ENCODE measurements at regions not wholly inside any gene's neighbourhood (a gene's known extent, or its start where the extent isn't known, plus 50 kb on each side); places are given as distances from the start of the nearest gene placed in this dataset.

GRCh38 chr18:25650201-25650941 lies 298.4 kb upstream of the ZNF521 start:
- peak in 3 of 8 experiments; percentile 86 to 94 (median 89) for ATAC-seq (replicated peaks in 6 of 8)
- in situ Hi-C loops (cut with MboI; ENCODE audit: low pct_unique_long_range_greater_than_20kb in 2 of 9, low sequenced_read_pairs in 9 of 9, unreplicated experiment in 9 of 9) = no loop called here
- H3K4me3 ChIP-seq = no peak overlapping the region
- WGBS, 10 experiments = 0 to 100% (median 56%) methylated on average over 1 to 4 of the region's 4 CpGs; no CpG with 5 or more reads in 2 of the 10 experiments
- no peak overlapping the region for H3K27ac ChIP-seq
- no peaks in the 10 kb centered on the region for H3K4me1 ChIP-seq (replicated peaks in 1 of 2)

- no peak for ATAC-seq (replicated peaks in 6 of 8)
- Histone ChIP-seq H3K27ac (no peak overlapping the region), H3K4me3 (no peak overlapping the region), H3K4me1 (replicated peaks in 1 of 2) (no peaks in the 10 kb centered on the region)
- in situ Hi-C loops (cut with MboI; ENCODE audit: low pct_unique_long_range_greater_than_20kb in 2 of 9, low sequenced_read_pairs in 9 of 9, unreplicated experiment in 9 of 9) = no loop called here
Observed at GRCh38 chr18:25648716-25649260, 296.8 kb upstream of the ZNF521 start.

- in situ Hi-C loops (cut with MboI; ENCODE audit: low pct_unique_long_range_greater_than_20kb in 2 of 9, low sequenced_read_pairs in 9 of 9, unreplicated experiment in 9 of 9) = no loop called here
- WGBS, 10 experiments = 33 to 100% (median 86%) methylated on average over 1 to 3 of the region's 3 CpGs
Observed at GRCh38 chr18:25647404-25647803, 295.4 kb upstream of the ZNF521 start.

GRCh38 chr18:25646971-25647370 lies 295.0 kb upstream of the ZNF521 start:
- no peak overlapping the region for H3K27ac ChIP-seq
- in situ Hi-C loops (cut with MboI; ENCODE audit: low pct_unique_long_range_greater_than_20kb in 2 of 9, low sequenced_read_pairs in 9 of 9, unreplicated experiment in 9 of 9) = no loop called here
- no peak overlapping the region for H3K4me3 ChIP-seq
- no peak for ATAC-seq (replicated peaks in 6 of 8)
- H3K4me1 ChIP-seq (replicated peaks in 1 of 2) = no peaks in the 10 kb centered on the region

More at GRCh38 chr18:25647404-25647803, 295.4 kb upstream of the ZNF521 start:
- Histone ChIP-seq H3K27ac (no peak overlapping the region), H3K4me3 (no peak overlapping the region), H3K4me1 (replicated peaks in 1 of 2) (no peaks in the 10 kb centered on the region)
- no peak for ATAC-seq (replicated peaks in 6 of 8)

GRCh38 chr18:25639596-25639995 lies 287.6 kb upstream of the ZNF521 start:
- Histone ChIP-seq H3K4me1 (replicated peaks in 1 of 2) (no peaks in the 10 kb centered on the region), H3K4me3 (no peak overlapping the region), H3K27ac (no peak overlapping the region)
- in situ Hi-C loops (cut with MboI; ENCODE audit: low pct_unique_long_range_greater_than_20kb in 2 of 9, low sequenced_read_pairs in 9 of 9, unreplicated experiment in 9 of 9) = no loop called here
- WGBS, 10 experiments = 21 to 100% (median 88%) methylated on average over 1 to 2 of the region's 2 CpGs; no CpG with 5 or more reads in 1 of the 10 experiments
- ATAC-seq (replicated peaks in 6 of 8) = no peak

- Histone ChIP-seq H3K4me3 (no peak overlapping the region), H3K4me1 (replicated peaks in 1 of 2) (no peaks in the 10 kb centered on the region), H3K27ac (no peak overlapping the region)
- in situ Hi-C loops (cut with MboI; ENCODE audit: low pct_unique_long_range_greater_than_20kb in 2 of 9, low sequenced_read_pairs in 9 of 9, unreplicated experiment in 9 of 9) = no loop called here
- WGBS, 10 experiments = 6 to 82% (median 67%) methylated on average over 1 to 2 of the region's 2 CpGs; no CpG with 5 or more reads in 5 of the 10 experiments
- ATAC-seq (replicated peaks in 6 of 8) = no peak
Observed at GRCh38 chr18:25633563-25633962, 281.6 kb upstream of the ZNF521 start.

GRCh38 chr18:25630682-25631081 lies 278.7 kb upstream of the ZNF521 start:
- no peak for ATAC-seq (replicated peaks in 6 of 8)
- no peak overlapping the region for H3K4me3 ChIP-seq
- in situ Hi-C loops (cut with MboI; ENCODE audit: low pct_unique_long_range_greater_than_20kb in 2 of 9, low sequenced_read_pairs in 9 of 9, unreplicated experiment in 9 of 9) = no loop called here
- H3K4me1 ChIP-seq (replicated peaks in 1 of 2) = no peaks in the 10 kb centered on the region
- H3K27ac ChIP-seq = no peak overlapping the region

GRCh38 chr18:25621682-25622081 lies 269.7 kb upstream of the ZNF521 start:
- no peak overlapping the region for H3K4me3 ChIP-seq
- ATAC-seq (replicated peaks in 6 of 8) = no peak
- in situ Hi-C loops (cut with MboI; ENCODE audit: low pct_unique_long_range_greater_than_20kb in 2 of 9, low sequenced_read_pairs in 9 of 9, unreplicated experiment in 9 of 9) = no loop called here
- no peaks in the 10 kb centered on the region for H3K4me1 ChIP-seq (replicated peaks in 1 of 2)
- WGBS, 10 experiments = 0 to 100% (median 80%) methylated on average over 1 to 2 of the region's 2 CpGs; no CpG with 5 or more reads in 1 of the 10 experiments
- H3K27ac ChIP-seq = no peak overlapping the region

GRCh38 chr18:25621144-25621543 lies 269.2 kb upstream of the ZNF521 start:
- Histone ChIP-seq H3K4me3 (no peak overlapping the region), H3K4me1 (replicated peaks in 1 of 2) (no peaks in the 10 kb centered on the region), H3K27ac (no peak overlapping the region)
- in situ Hi-C loops (cut with MboI; ENCODE audit: low pct_unique_long_range_greater_than_20kb in 2 of 9, low sequenced_read_pairs in 9 of 9, unreplicated experiment in 9 of 9) = no loop called here
- ATAC-seq (replicated peaks in 6 of 8) = peak in 2 of 8 experiments; percentile 77 to 79
- WGBS, 10 experiments = 50 to 100% (median 80%) methylated on average over 1 of the region's 1 CpG; no CpG with 5 or more reads in 5 of the 10 experiments

- Histone ChIP-seq H3K4me1 (replicated peaks in 1 of 2) (no peaks in the 10 kb centered on the region), H3K27ac (no peak overlapping the region), H3K4me3 (no peak overlapping the region)
- WGBS, 10 experiments = 43 to 100% (median 83%) methylated on average over 1 to 4 of the region's 4 CpGs; no CpG with 5 or more reads in 1 of the 10 experiments
- no peak for ATAC-seq (replicated peaks in 6 of 8)
- in situ Hi-C loops (cut with MboI; ENCODE audit: low pct_unique_long_range_greater_than_20kb in 2 of 9, low sequenced_read_pairs in 9 of 9, unreplicated experiment in 9 of 9) = no loop called here
Observed at GRCh38 chr18:25614168-25614567, 262.2 kb upstream of the ZNF521 start.

GRCh38 chr18:25612466-25612865 lies 260.5 kb upstream of the ZNF521 start:
- in situ Hi-C loops (cut with MboI; ENCODE audit: low pct_unique_long_range_greater_than_20kb in 2 of 9, low sequenced_read_pairs in 9 of 9, unreplicated experiment in 9 of 9) = no loop called here
- 56 to 100% (median 86%) methylated on average over 2 to 5 of the region's 5 CpGs for WGBS, 10 experiments
- no peaks in the 10 kb centered on the region for H3K4me1 ChIP-seq (replicated peaks in 1 of 2)
- no peak overlapping the region for H3K4me3 ChIP-seq
- no peak overlapping the region for H3K27ac ChIP-seq
- no peak for ATAC-seq (replicated peaks in 6 of 8)

GRCh38 chr18:25608091-25608490 lies 256.1 kb upstream of the ZNF521 start:
- in situ Hi-C loops (cut with MboI; ENCODE audit: low pct_unique_long_range_greater_than_20kb in 2 of 9, low sequenced_read_pairs in 9 of 9, unreplicated experiment in 9 of 9) = no loop called here
- peaks cover 14 to 15% of the 10 kb centered on the region in 2 donors for H3K4me1 ChIP-seq (replicated peaks in 1 of 2)
- no peak overlapping the region for H3K4me3 ChIP-seq
- no peak overlapping the region for H3K27ac ChIP-seq
- no peak for ATAC-seq (replicated peaks in 6 of 8)
- 20 to 100% (median 94%) methylated on average over 2 to 4 of the region's 4 CpGs; no CpG with 5 or more reads in 1 of the 10 experiments for WGBS, 10 experiments

GRCh38 chr18:25604894-25605597 lies 253.1 kb upstream of the ZNF521 start:
- H3K4me1 ChIP-seq (replicated peaks in 1 of 2) = peaks cover 14 to 23% of the 10 kb centered on the region in 2 donors
- no peak overlapping the region for H3K4me3 ChIP-seq
- peak in 5 of 8 experiments; percentile 35 to 84 (median 53) for ATAC-seq (replicated peaks in 6 of 8)
- peak overlapping the region in 1 of 2 donors; percentile 2 for H3K27ac ChIP-seq
- in situ Hi-C loops (cut with MboI; ENCODE audit: low pct_unique_long_range_greater_than_20kb in 2 of 9, low sequenced_read_pairs in 9 of 9, unreplicated experiment in 9 of 9) = no loop called here
- WGBS, 10 experiments = 0 to 80% (median 71%) methylated on average over 1 to 7 of the region's 15 CpGs; no CpG with 5 or more reads in 3 of the 10 experiments
